Psoas muscle (tissue), 7 donors: ENCODE measurements at regions not wholly inside any gene's neighbourhood (a gene's known extent, or its start where the extent isn't known, plus 50 kb on each side); places are given as distances from the start of the nearest gene placed in this dataset.

ENCODE experiments used
- ATAC-seq, 4 donors: fragments of 200-7000 bp; cut with Tn5 transposase; one replicate each; pipeline ENCODE4 v1.9.1; 2020; ENCODE audit warnings: moderate library complexity in 3 of 4, mild to moderate bottlenecking in 2 of 4
- DNase-seq, 2 donors: peaks; one replicate each; pipeline ENCODE4 v3.0.0-alpha.2; 2020
- H3K27ac ChIP-seq: fragments of 200-600 bp; one replicate; pipeline ENCODE4 v1.8.0; 2022
- H3K27me3 ChIP-seq, 3 donors: fragments of 200-600 bp in 1 of 3; one replicate each; pipeline versions ENCODE4 v1.6.1 to v1.8.0; 2013 to 2022; ENCODE audit warnings: low read length in 2 of 3, mild to moderate bottlenecking in 2 of 3, moderate library complexity in 1 of 3; ENCODE audit not compliant: insufficient read depth in 3 of 3
- H3K36me3 ChIP-seq, 2 donors: fragments of 200-600 bp in 1 of 2; one replicate each; pipeline versions ENCODE4 v1.6.1 to v1.8.0; 2013 to 2022; ENCODE audit warnings: low read depth in 1 of 2, mild to moderate bottlenecking in 1 of 2, moderate library complexity in 1 of 2; ENCODE audit not compliant: insufficient read depth in 1 of 2
- H3K4me1 ChIP-seq: fragments of 200-600 bp; one replicate; pipeline ENCODE4 v1.8.0; 2022
- H3K4me3 ChIP-seq: fragments of 200-600 bp; one replicate; pipeline ENCODE4 v1.8.0; 2022; ENCODE audit warnings: mild to moderate bottlenecking
- H3K9me3 ChIP-seq: fragments of 200-600 bp; one replicate; pipeline ENCODE4 v1.8.0; 2022
- CTCF ChIP-seq: fragments of 200-600 bp; IDR thresholded peaks from one replicate; pipeline ENCODE4 v1.8.0; 2022; ENCODE audit warnings: antibody characterized with exemption
- WGBS, 3 donors: extraction: QIAGEN DNeasy Blood & Tissue Kit; methylation state at CpG; one replicate each; pipeline versions ENCODE4 v1.1.6 to v1.1.7; 2013; 5-methylcytosine and 5-hydroxymethylcytosine counted together
- intact Hi-C, 2 donors: fragments of 100-400 bp; cut with DNase I; formaldehyde crosslinking; loops; one replicate each; pipeline versions ENCODE4 v1.11.0 to v1.14.2; 2022
- donor health status: healthy with polysubstance abuse.
- donor health status: DM: no; HTN: no; CAD: no; lungs with moderate emphysema.
- donor health status: Bipolar disorder and iron deficiency.
- donor health status: healthy.
- donor health status: DM: yes; HTN: yes; CAD: no.
- donor health status: DM: no; HTN: no; CAD: no.
- donor health status: DM: yes; HTN: yes; CAD: no.

GRCh38 chr2:176934131-176934530 is 278.5 kb upstream of the HNRNPA3 start:
- Histone ChIP-seq H3K4me1 (no peaks in the 10 kb centered on the region), H3K27ac (no peak overlapping the region), H3K4me3 (no peak overlapping the region), H3K27me3 (no peaks in the 10 kb centered on the region), H3K36me3 (no peaks in the 10 kb centered on the region), H3K9me3 (peaks cover 2% of the 10 kb centered on the region)
- DNase-seq (no peak), ATAC-seq (no peak)
- no peak for TF ChIP-seq CTCF
- intact Hi-C loops = no loop called here
- WGBS, 3 donors = 92 to 97% (median 94%) methylated on average over 5 of the region's 5 CpGs

GRCh38 chr2:176934869-176935415 is 277.7 kb upstream of the HNRNPA3 start:
- WGBS, 3 donors = 19 to 24% (median 19%) methylated on average over 7 of the region's 7 CpGs
- H3K27ac ChIP-seq = no peak overlapping the region
- intact Hi-C loops = no loop called here
- TF ChIP-seq CTCF = no peak
- DNase-seq = no peak
- no peaks in the 10 kb centered on the region for H3K4me1 ChIP-seq
- no peak for ATAC-seq
- H3K27me3 ChIP-seq = no peaks in the 10 kb centered on the region
- no peak overlapping the region for H3K4me3 ChIP-seq
- no peaks in the 10 kb centered on the region for H3K9me3 ChIP-seq
- H3K36me3 ChIP-seq = no peaks in the 10 kb centered on the region

GRCh38 chr2:176935543-176936102 is 277.0 kb upstream of the HNRNPA3 start:
- WGBS, 3 donors = 60 to 74% (median 70%) methylated on average over 5 of the region's 5 CpGs
- ATAC-seq (no peak), DNase-seq (no peak)
- H3K9me3 ChIP-seq = no peaks in the 10 kb centered on the region
- H3K36me3 ChIP-seq = no peaks in the 10 kb centered on the region
- no peaks in the 10 kb centered on the region for H3K27me3 ChIP-seq
- no peak overlapping the region for H3K4me3 ChIP-seq
- no peak for TF ChIP-seq CTCF
- H3K27ac ChIP-seq = no peak overlapping the region
- intact Hi-C loops = no loop called here
- no peaks in the 10 kb centered on the region for H3K4me1 ChIP-seq

- 59 to 79% (median 74%) methylated on average over 3 of the region's 3 CpGs for WGBS, 3 donors
- no peak for TF ChIP-seq CTCF
Measured at GRCh38 chr2:176936410-176936809, 276.2 kb upstream of the HNRNPA3 start.

GRCh38 chr2:176944998-176945397 is 267.6 kb upstream of the HNRNPA3 start:
- Histone ChIP-seq H3K27me3 (no peaks in the 10 kb centered on the region), H3K4me3 (no peak overlapping the region), H3K27ac (no peak overlapping the region), H3K9me3 (no peaks in the 10 kb centered on the region), H3K36me3 (no peaks in the 10 kb centered on the region), H3K4me1 (no peaks in the 10 kb centered on the region)
- WGBS, 3 donors = 86 to 91% (median 89%) methylated on average over 3 of the region's 3 CpGs
- no peak for TF ChIP-seq CTCF
- intact Hi-C loops = no loop called here
- DNase-seq = no peak
- no peak for ATAC-seq

More at GRCh38 chr2:176936410-176936809, 276.2 kb upstream of the HNRNPA3 start:
- no peak for ATAC-seq
- no peak overlapping the region for H3K27ac ChIP-seq
- intact Hi-C loops = no loop called here
- no peak for DNase-seq
- no peak overlapping the region for H3K4me3 ChIP-seq
- no peaks in the 10 kb centered on the region for H3K36me3 ChIP-seq
- H3K4me1 ChIP-seq = no peaks in the 10 kb centered on the region
- H3K27me3 ChIP-seq = no peaks in the 10 kb centered on the region
- no peaks in the 10 kb centered on the region for H3K9me3 ChIP-seq
